Hepatocyte (in vitro differentiated cells): ENCODE measurements at regions not wholly inside any gene's neighbourhood (a gene's known extent, or its start where the extent isn't known, plus 50 kb on each side); places are given as distances from the start of the nearest gene placed in this dataset.

Experiments used
- EZH2 ChIP-seq: fragments of 200-600 bp; sonication (generic); IDR thresholded peaks from 2 replicates; pipeline ENCODE4 v1.6.1; 2016; ENCODE audit warnings: antibody characterized with exemption, mild to moderate bottlenecking, borderline replicate concordance
- TF ChIP-seq, protein P1 (sequence below): fragments of 200-600 bp; sonication (generic); IDR thresholded peaks from 2 replicates; pipeline ENCODE4 v1.5.1; 2016; ENCODE audit warnings: antibody characterized with exemption, mild to moderate bottlenecking; ENCODE audit not compliant: poor library complexity

DNA sequence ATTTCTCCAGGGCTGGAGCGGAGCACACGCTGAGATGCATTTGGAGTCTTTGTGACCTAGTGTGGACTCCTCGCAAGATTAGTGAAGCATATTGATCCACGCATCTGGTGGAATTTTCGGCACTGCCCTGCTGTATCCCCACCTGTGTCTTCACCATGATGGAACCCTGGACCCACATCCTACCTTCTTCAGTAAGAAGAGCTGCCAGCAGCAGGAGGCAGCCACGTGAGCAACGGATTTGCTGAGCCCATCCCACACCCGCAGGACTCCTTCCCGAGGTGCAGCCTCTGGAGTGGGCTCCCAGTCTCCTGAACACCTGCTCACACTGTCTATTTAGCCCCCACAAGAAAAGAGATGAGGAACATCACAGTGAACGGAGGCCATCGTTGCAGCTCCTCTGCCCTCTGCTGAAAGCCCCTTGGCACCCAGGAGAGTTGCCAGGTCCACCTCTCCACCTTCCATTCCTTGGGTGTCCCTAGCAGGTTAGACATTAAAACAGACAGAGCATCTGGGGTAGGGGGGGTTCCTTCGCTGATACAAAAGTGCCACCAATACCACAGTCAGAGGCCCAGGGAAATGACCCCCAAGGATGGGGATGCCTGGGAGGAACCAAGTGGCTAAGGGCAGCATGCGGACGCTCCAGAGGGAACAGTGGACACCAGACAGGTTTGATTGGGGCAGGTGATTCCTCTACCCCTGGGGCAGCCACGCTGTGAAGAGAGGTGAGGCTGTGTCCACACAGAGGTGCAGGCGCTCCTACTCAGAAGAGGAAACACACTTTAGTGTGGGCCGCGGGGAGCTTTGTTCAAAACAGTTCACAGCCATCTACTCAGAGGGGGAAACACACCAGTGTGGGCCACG, 302.8 kb upstream of the SALL3 start:
- TF ChIP-seq EZH2, result no peak
- TF ChIP-seq, protein P1, sequence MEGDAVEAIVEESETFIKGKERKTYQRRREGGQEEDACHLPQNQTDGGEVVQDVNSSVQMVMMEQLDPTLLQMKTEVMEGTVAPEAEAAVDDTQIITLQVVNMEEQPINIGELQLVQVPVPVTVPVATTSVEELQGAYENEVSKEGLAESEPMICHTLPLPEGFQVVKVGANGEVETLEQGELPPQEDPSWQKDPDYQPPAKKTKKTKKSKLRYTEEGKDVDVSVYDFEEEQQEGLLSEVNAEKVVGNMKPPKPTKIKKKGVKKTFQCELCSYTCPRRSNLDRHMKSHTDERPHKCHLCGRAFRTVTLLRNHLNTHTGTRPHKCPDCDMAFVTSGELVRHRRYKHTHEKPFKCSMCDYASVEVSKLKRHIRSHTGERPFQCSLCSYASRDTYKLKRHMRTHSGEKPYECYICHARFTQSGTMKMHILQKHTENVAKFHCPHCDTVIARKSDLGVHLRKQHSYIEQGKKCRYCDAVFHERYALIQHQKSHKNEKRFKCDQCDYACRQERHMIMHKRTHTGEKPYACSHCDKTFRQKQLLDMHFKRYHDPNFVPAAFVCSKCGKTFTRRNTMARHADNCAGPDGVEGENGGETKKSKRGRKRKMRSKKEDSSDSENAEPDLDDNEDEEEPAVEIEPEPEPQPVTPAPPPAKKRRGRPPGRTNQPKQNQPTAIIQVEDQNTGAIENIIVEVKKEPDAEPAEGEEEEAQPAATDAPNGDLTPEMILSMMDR, result no peak
